Stimulated activated CD4-positive, alpha-beta T cell treated with anti-CD3 and anti-CD28 coated beads, Interleukin-4, amount 100 ng/mL, for 48 hours (primary cell): ENCODE measurements at regions not wholly inside any gene's neighbourhood (a gene's known extent, or its start where the extent isn't known, plus 50 kb on each side); places are given as distances from the start of the nearest gene placed in this dataset.

Source experiments
- DNase-seq, 2 donors: peaks; one replicate each; pipeline ENCODE4 v3.0.0-alpha.2; 2020; ENCODE audit warnings: low read depth in 2 of 2

DNA sequence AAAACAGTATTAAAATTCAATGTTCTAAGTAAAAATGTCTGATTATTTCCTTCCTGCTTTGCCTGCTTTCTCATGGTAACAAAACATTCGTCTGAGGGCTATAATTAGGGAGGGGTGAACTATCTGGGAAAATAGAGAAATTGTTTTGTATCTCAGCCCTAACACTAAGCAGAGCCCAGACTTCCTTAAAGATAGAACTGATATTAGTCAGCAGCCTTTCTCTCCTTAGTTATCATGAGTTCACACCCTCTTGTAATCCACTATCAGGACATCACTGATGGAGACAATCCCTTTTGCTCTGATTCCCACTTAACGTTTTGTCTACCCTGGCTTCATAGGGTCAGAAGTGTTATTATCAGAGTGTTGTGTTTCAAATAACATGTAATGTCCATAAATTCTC, 701.1 kb upstream of the ZEB2 start:
- DNase-seq = no peak

DNA sequence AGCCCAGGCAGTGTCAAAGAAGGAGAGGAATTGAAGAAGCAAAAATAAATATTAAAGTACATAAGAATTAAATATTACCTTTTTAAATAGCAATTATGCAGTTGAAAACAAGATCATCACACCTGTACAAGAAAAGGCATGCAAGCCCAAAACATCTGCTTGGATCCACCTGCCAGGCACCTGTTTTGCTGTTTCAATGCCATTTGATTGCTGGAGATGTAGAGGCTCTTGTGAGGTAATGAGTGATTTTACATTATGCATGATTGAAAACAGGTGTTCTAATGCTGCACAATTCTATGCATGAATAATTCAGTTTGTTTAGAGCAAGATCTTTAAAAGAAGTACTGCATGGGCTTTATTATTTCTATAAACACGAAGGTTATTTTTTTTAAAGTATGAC, 700.6 kb upstream of the ZEB2 start:
- no peak for DNase-seq

DNA sequence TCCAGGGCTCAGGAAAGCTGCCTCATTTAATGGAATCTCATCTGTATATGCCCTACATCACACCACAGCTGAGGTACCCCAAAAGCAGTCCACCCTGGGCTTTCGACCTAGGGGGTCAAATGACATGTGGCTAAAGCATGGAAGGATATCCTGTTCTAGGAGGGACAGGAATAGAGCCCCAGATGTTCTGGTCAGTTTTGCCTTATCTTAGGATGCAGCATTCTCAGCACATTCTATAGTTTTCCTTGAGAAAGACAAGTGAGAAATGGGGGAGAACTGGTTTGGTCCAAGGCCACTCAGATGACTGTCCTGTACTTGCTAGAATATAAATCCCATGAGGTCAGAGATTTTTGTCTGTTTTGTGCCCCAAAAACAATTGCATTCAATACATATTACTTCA, 688.0 kb upstream of the ZEB2 start:
- DNase-seq = no peak

DNA sequence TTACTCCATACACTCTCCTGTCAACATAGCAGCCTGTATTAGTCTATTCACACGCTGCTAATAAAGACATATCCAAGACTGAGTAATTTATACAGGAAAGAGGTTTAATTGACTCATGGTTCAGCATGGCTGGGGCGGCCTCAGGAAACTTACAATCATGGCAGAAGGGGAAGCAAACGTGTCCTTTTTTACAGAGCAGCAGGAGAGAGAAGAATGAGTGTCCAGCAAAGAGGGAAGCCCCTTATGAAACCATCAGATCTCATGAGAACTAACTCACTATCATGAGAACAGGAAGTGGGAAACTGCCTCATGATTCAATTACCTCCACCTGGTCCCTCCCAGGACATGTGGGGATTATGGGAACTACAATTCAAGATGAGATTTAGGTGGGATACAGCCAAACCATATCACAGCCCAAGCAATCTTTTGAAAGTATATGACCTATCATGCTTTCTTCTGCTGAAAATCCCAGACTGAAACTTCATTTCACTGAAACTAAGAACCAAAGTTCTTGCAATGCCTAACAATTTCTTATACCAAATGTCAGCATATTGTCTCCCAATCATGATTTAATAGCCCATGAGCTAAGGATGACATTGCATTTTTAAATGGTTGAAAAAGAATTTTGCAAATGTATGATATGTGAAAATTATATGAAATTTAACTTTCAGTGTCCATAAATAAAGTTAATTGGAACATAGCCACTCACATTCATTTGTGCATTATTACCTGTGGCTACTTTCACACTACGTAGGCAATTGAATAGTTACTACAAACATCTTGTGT, 686.8 kb upstream of the ZEB2 start:
- no peak for DNase-seq

DNA sequence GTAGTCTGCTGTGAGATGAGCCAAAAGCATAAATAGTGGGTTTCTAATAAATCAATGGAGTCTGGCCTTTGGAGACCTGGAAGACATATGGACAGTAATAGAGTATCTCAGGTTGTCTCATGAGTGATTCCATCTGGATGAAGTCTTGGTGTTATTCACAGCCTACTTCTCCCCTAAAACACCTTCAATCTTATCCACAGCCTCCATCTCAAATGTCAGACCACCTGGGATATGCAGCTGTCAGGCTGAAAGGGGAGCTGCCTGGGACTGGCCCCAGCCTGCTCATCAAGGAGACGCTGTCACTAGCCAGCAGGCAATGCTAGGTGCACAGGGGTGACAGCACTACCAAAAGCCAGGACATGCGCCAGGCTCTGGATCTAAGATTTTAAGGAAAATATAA, 684.0 kb upstream of the ZEB2 start:
- DNase-seq = no peak

DNA sequence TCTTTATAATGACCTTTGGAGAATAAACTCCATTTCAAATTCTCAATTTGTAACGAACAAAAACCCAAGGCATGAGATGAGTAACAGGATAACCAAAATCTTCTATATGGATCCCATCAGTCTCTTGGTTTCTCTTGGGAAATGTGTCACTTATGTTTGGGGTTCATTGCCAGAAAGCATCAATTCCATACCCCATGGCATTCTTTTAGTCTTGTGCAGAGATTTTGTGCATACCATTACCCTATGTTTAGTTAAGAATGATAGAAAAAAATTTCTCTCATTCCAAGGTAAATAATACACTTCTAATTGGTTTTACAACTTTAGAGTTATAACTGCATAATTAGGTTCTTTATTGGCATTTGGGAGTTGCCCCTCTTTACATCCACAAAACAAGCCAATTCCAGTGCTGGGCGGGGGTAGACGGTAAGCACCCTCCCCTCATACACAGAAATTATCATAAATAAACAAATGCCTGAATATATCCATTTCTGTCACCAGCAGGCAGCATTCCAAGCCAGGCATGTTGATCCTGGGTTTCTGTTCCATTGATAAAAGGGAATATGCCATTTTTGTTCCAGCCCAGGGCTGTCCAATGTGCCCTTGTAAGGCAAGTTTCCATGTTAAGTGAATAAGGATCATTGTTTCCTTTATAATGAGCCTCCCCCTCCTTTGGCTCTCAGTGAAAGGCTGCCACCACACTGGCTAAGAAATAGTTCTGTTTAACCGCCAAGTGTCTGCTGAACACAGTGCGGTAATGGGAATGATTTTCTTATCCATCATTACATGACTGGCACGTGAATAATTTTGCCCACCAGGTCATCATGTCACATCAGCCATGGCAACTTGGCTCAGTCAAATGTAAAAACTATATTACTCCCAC, 680.1 kb upstream of the ZEB2 start:
- DNase-seq = no peak

DNA sequence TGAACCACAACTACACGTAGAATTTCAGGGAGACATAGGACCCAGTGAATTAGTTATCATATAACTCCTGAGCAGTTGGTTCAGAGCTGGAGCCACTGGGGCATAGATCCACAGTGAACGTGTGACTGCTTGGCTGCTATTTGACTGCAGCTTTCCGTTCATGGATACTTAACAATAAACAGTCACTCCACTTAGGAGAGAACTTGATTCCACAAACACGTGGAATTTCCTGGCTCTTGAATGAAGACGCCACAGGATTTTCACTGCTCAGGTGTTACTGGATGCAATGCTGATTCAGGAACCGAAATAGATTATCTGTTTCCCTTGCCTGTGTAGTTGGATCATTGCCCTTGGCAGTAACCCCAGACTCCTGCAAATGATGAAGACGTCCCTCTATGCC, 679.1 kb upstream of the ZEB2 start:
- no peak for DNase-seq

DNA sequence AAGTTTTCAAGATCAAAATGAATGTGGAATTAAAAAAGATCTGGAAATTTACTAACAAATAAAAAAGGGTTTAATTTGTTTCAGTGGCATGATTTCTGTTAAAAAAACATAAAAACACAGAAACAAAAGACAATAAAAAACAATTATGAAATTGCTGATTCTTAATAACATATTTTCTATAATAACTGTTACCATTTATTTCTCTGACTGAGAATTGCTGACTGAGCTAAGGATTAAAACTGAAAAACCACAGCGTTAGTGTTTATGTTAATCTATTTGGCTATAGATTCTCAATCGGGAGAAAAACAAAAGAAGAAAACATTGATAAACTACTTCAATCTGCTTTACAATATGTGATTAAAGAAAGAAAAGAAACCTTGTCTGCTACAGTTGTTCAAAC, 678.6 kb upstream of the ZEB2 start:
- DNase-seq = no peak

DNA sequence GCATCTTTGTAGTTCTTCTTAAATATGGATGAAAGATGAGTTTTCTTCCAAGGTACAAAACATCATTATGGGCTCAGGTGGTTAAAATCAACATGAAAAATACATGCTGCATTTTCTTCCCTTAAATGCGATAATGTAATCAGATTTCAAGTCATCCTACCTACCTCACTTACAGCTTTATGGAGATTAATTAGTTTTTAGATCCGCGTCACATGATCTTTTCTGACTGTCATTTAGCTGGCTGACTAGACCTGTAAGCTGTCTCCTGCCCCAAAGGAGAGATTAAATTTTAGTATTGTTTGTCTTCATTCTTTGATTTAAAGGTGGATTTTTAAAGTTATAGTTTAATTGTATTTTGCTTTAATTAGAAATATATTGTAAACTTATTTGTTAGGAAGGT, 678.0 kb upstream of the ZEB2 start:
- DNase-seq = no peak

DNA sequence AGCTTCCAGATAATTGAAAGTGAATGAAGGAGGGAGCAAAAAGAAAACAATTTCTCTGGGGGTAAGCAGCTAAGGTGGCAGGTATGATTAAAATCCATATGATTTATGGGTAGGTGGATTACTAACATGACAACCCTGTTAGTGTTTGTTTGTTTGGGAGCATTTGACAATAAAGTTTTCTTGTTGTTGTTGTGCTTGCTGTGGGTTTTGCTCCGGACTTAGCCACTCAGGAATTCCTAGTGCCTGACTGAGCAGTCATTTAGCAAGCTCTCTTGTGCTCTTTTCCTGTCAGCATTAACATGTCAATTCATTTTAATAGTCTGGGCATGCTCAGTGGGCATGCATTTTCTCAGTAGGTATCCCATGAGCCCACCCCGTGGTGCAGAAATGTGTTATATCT, 674.8 kb upstream of the ZEB2 start:
- DNase-seq = no peak

DNA sequence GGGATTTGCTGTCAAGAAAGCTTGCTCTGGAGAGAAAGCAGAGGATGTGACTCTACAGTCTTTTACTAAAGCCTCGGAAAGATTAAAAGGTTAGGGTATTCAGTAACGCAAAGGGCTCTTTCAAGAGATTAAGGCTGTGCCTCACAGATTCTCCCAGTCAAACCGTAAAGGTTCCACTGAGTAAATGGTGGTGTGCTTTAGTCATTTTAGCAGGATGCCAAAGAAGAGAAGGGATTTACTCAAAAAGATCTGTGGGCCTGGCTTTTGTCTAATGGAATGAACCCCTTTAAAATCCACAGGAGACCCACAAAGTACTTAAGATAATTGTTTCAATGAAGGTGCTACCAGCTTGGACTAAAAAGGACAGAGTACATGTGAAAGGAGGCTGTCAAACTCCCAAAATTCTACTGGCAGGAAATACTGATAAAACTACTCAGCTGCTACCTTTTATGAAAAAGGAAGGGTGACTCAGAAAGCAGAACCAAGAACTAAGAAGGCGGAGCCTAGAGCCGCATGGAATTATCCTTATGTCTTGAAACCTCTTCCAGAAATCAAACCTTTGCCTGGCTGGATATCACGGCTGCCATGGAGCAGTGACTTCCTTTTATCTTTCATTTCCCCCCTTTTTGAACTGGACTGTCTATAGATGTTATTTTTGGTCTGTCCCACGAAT, 670.2 kb upstream of the ZEB2 start:
- no peak for DNase-seq

DNA sequence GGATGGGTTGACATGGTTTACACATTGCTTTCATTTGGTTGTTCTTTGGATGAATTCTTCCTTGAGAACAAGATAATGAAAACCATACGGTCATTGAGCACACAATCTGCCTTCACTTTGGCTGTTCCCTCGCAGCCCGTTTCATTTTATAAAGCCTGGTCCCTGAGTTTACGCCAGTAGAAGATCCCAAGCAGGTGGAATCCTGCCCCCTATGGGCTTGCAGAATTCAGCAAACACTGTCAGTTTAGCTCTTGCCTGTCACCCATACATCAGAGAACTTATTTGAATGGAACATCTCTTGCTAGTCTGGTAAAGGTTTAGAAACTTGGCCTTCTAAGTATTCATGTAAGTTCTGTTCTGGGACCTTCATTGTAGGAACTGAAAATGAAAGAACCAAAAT, 666.4 kb upstream of the ZEB2 start:
- no peak for DNase-seq

DNA sequence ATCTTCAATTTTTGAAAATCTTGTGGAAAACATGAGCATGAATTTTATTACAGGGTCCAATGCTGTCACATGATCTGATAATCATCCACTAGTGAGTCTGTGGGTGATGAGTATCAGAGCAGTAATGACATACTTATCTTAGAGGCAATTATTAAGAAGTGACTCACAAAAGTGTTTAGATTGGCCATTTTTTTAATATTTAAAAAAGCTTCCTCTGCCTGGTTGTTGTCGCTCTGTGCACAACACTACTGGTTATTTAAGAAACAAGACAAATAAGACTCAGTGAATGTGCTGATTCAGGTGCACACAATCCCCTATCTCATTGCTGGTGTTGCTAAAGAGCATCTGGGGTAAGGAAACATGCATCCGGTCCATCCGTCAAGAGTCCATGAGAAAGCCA, 665.8 kb upstream of the ZEB2 start:
- no peak for DNase-seq

DNA sequence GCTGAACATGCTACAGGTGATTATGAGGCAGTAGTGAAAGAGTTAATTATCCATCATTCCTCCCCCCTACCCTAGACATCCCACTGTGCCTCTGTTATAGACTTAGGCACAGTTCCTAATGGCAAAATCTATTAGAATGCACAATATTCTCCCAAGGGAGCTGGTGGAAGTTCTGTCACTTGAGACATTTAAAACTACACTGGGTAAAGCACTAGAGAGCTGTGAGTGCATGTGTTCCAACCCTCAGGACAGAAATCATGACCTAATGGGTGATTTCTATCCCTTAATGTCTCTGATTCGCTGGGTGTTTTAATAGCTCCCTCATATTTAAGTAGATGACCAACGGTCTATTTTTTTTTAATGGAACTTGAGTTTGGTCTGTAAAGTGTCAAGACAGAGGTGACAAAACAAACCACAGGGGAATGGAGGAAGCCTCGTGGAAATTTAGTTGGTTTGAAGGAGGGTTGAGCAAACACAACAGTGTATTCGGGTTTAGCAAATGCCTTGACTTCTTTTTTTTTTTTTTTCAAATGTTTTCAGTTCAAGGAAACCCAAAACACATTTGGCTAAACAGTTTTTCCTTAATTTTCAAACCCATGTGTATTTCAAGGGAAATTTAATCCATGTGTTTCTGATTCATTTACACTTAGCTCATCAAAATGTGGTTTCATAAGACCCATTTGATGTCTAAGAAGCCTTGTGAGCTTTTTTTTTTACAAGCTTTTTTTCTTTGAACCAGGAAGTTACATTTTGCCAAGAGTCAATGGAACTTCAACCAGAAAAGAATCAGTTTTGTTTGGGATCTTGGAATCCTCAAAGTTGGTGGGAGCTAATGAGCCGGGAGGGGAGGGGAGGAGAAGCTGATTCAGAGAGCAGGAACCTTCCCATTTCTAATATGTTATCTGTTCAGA, 665.1 kb upstream of the ZEB2 start:
- no peak for DNase-seq

DNA sequence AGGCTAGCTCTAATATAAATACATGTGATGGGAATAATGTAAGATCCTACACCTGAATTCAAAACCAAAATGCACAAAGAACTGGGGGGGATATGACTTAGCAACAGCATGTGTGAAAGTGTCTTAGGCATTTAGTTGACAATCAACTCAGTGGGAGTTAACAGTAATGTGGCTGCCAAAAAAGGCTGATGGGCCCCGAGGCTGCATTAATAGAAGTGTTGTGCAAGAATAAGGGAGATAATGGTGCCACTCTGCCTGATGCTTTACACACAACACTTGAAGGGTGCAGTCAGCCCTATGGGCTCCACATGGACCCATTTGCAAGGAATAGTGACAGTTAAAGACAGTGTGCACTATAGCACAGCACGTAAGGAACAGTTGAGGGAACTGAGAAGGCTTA, 649.4 kb upstream of the ZEB2 start:
- DNase-seq = no peak

DNA sequence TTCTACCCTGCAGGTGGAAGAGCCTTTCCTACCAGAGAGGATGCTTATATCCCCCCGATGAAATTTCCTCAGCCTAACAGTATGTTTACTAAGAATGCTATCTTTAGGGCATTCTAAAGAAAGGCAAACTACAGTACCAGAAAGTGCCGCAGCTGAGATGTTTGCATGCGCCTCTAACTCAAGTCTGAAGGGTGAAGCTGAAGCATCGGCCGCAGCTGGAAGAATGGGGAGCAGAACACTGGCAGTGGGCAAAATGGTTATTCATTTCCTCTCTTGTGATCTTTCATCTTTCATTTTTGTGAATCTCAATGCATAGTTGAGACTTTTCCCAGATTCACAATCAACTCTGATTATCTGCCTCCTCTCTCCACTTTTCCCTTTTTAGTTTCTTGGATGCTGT, 648.2 kb upstream of the ZEB2 start:
- no peak for DNase-seq

DNA sequence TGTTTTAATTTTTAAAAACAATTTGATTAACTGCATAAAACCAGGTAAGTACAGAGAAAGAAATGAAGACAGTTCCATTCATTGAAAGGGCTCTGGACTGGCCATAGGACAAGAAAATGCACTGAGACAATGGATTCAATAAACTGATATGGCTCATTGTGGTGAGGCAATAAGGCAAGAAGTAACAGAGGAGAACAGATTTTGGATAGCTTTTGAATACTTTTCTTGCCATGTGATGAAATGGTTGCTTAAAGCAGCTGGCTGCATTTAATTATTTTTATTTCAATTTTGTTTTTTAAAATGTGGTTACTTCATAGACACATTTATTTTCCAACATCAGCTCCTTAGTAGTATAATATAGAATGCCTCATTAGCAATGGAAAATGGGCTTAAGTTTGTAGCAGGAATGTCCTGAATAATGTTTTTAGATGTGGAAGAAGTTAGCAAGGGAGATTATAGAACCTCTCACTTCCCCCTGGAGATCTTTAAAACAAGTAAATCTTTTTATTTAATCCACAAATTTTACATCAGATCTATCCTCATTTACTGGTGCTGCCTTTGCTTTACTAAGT, 646.9 kb upstream of the ZEB2 start:
- DNase-seq = no peak

DNA sequence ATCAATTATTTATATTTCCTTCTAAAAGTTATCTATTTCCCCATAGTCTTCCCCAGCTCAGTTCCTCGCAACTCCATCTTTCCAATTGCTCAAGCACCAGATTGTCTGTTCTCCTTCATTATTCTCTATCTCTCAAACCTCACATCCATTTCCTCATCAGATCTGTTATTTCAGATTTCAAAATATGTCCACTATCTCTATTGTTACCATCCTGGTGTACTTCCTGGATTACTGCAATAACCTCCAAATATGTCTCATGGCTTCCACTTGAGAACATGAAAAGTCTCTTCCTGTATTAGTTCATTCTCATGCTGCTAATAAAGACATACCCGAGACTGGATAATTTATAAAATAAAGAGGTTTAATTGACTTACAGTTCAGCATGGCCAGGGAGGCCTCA, 641.7 kb upstream of the ZEB2 start:
- no peak for DNase-seq

DNA sequence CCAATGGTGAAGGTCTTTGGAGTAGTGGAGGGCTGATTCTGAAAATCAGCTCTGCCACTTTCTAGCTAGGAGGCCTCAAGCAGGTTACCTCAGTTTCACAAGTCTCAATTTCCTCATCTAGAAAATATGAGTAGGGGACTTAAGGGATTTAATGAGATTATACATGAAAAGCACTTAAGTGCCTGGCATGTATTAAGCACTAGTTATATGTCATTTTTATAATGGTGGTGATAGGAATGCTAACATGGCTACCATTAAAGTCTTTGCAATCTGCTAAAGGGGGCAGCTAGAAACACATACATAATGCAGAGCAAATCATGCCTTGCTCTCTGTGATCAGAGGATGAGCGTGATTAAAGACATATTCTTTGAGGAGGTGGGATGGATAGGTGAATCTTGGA, 640.9 kb upstream of the ZEB2 start:
- no peak for DNase-seq

DNA sequence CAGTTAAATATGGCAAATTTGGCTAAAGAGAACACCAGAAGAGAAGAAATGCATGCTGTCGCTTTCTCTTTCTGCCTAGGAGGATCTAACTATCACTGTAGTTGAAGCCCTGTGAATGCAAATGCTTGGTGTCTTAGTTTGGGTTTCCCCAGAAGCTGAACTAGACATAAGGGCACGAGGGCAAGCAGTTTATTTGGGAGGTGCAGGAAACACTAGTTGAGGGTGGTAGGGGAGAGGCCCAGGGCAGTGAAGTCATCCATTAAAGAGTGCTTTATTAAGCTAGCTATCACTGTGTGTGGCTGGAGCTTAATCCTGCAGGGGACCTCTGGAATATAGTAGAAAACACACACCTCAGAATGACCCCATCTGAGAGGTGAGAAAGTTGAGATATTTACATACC, 639.8 kb upstream of the ZEB2 start:
- DNase-seq = no peak
